ENCODE measurements at regions not wholly inside any gene's neighbourhood (a gene's known extent, or its start where the extent isn't known, plus 50 kb on each side); places are given as distances from the start of the nearest gene placed in this dataset.

DNA sequence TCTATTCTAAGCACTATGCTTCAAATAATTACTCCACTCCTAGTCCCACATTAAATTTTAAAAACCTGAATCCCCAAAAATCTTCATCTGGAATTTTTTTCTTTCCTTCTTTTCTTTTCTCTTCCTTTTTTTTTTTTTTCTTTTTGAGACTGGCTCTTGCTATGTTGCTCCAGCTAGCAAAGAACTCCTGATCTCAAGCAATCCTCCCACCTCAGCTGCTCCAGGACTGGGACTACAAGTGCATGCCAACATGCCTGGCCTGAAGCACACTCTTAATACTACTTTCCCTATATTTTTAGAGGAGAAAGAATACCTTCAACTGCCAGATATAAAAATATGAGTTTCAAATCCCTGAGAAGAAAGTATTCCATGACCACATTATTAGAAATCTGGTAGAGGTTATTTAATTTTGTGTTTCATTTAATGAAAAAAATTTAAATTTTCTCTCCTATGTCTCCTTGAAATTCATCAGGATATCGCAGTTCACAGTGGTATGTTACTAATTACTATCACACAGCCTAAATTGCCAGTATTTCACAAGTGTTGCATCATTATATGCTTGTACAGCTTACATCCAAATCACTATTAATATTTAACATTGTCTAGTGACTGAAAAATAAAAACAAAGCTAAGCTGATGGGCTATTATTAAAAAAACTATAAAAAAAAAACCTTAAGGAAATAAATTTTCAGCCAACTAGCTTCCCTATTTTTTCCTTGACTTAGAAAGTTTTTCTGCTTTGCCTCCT, 227.8 kb downstream of the NAF1 start:
- TF ChIP-seq POLR2A (IDR thresholded peaks at IDR 0.05; ENCODE audit: low read depth, low read length) (no peak), SPI1 (IDR thresholded peaks at IDR 0.05; ENCODE audit: low read depth, low read length) (no peak), TAF1 (IDR thresholded peaks at IDR 0.05; ENCODE audit: low read depth, low read length) (no peak), POLR2AphosphoS5 (IDR thresholded peaks at IDR 0.05; ENCODE audit: low read depth, low read length) (no peak), PAX5 (IDR thresholded peaks at IDR 0.05; ENCODE audit: insufficient read depth, low read length, severe bottlenecking) (no peak), POU2F2 (IDR thresholded peaks at IDR 0.05; ENCODE audit: low read depth, low read length) (no peak)

Measured in GM12891 (cell line).